Middle frontal gyrus (tissue), 1 donor: ENCODE measurements at regions not wholly inside any gene's neighbourhood (a gene's known extent, or its start where the extent isn't known, plus 50 kb on each side); places are given as distances from the start of the nearest gene placed in this dataset.
"Not testable (repeated sequence)": the region's sequence is repeated elsewhere in the genome, so short reads cannot be mapped to it uniquely, and the experiment has no call there.

Experiments used
- DNase-seq: peaks from one replicate; pipeline ENCODE4 v3.0.0-alpha.2; 2015; ENCODE audit warnings: low spot score; ENCODE audit errors: extremely low spot score

DNA sequence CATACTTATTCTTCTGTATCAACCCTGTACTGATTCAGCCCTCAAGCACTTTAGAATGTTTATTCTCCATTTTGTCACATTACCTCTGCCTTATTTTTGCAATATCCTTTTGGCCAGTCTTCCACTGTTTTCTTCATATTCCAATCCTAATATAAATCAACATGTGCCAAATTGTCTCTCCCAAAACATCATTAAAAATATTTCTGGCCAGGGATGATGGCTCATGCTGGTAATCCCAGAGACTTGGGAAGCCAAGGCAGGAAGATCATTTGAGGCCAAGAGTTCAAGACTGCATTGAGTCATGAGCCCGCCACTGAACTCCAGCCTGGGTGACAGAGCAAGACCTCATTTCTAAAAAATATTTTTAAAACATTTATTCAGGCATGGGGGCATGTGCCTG lies 641.4 kb upstream of the CBLB start:
- DNase-seq, result no peak

GRCh38 chr3:106512846-106513245 lies 644.0 kb upstream of the CBLB start:
- no peak for DNase-seq

GRCh38 chr3:106514431-106514830 lies 645.6 kb upstream of the CBLB start:
- DNase-seq, result no peak

GRCh38 chr3:106518516-106518915 lies 649.7 kb upstream of the CBLB start:
- no peak for DNase-seq

- no peak for DNase-seq
Observed at GRCh38 chr3:106522397-106522796, 653.6 kb upstream of the CBLB start.

- no peak for DNase-seq
Observed at GRCh38 chr3:106528932-106529331, 660.1 kb upstream of the CBLB start.

DNA sequence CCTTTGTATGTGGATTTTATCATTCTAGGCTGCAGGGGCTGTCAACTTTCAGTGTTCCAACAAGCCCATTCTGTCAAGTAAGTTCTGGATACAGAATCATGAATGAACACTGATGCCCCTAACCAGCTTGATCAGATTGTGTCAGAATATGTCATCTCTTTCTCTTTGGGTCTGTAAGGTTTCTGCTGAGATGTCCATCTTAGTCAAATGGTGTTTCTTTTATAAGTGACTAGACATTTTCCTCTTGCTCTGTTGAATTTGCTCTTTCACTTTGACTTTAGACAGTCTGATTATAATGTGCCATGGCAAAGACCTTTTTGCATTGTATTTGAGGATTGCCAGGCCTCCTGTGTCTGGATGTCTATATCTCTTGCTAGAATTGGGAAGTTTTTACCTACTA lies 660.9 kb upstream of the CBLB start:
- DNase-seq, result no peak

GRCh38 chr3:106530367-106530766 lies 661.6 kb upstream of the CBLB start:
- DNase-seq, result no peak

- DNase-seq, result not testable (repeated sequence)
Observed at GRCh38 chr3:106531771-106532329, 663.0 kb upstream of the CBLB start.

DNA sequence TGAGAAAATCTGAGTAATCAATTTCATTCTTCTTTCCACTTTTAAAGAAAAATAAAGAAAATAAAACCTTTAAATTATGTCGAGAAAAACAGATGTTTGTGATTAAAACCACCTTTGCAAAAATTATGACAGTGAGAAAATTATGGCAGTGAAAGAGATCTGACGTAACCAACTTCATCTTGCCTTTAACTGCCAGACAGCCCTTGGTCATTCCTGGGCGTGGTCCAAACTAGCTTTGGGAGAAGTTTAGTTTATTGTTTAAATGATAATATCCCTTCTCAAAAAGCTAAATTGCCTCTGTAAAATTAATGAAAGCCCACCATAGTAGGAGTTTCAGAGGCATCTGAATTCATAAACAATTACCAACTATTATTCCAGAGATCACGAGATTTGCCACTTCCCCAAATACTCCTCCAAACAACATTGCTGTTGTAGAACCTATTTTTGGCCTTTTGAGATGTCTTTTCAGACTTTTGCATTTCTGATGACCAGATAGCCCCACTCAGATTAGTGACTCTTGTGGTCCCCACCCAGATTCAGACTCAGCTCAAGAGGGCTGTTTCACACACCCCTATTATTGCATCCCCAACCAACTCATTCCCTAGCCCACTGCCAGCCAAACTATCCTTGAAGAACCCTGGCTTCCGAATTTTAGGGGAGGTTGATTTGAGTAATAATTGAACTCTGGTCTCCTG lies 664.4 kb upstream of the CBLB start:
- no peak for DNase-seq

DNA sequence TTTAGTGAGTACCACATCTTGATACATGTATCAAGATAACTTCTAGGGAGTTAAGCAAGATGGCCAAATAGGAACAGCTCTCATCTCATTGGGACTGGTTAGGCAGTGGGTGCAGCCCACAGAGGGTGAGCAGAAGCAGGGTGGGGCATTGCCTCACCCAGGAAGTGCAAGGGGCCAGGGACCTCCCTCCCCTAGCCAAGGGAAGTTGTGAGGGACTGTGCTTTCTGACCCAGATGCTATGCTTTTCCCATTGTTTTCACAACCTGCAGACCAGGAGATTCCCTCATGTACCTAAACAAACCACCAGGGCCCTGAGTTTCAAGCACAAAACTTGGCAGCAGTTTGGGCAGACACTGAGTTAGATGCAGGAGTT lies 665.0 kb upstream of the CBLB start:
- DNase-seq, result no peak

- no peak for DNase-seq
Observed at GRCh38 chr3:106534206-106534605, 665.4 kb upstream of the CBLB start.

- DNase-seq, result no peak
Observed at GRCh38 chr3:106540743-106541142, 671.9 kb upstream of the CBLB start.

GRCh38 chr3:106542101-106542769 lies 673.4 kb upstream of the CBLB start:
- no peak for DNase-seq

DNA sequence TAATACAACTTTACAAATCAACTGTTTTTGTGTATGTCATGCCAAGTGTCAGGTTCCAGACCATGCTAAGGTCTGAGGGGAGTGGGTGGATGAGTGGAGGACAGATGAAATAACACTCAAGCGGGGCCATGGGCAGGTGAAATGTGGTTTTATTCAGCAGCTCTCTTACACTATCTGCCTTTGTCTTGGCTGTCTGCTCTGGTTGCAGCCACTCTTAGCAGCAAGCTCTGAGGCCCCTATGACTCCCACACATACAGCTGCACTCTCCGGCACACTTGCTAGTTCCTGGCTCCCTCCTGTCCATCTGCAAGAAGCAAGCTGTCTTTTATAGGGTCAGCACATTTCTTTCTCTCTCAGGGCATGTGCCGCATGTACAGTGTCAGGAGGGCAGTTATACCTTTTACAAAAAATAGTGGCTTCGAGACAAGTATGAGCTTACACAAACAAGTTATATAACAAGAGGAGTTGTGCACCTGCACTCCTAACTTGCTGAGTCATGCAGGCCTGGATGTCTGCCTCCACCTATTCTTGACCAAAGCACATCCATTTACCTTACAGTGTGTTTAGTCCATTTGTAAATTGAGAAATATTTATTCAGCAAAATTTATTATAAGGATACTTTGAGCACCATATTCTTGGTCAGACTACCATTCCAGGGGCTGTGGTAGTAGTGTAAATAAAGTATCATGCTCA lies 683.7 kb upstream of the CBLB start:
- no peak for DNase-seq

DNA sequence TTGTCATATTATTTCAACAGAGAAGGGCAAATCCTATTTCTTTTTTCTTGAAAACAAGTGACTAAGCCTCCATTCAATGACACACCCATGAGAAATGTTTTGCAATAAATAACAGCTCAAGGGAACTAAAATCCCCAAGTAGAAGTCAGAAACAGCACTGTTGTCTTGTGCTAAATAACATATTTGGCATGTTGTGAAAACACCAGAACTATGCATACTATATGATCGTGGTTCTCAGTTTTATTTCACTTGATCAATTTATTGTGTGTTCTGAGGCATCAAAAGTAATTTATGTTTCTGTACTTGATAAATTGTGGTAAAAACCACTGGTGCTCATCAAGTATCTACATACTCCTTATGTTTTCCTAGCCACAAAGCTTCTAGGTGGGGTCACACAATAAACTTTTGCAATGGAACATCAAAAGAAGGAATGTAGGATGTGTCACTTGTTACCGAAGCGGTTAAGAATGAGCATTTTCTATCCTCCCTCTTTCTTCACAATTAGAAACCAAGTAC lies 691.7 kb upstream of the CBLB start:
- DNase-seq, result no peak

DNA sequence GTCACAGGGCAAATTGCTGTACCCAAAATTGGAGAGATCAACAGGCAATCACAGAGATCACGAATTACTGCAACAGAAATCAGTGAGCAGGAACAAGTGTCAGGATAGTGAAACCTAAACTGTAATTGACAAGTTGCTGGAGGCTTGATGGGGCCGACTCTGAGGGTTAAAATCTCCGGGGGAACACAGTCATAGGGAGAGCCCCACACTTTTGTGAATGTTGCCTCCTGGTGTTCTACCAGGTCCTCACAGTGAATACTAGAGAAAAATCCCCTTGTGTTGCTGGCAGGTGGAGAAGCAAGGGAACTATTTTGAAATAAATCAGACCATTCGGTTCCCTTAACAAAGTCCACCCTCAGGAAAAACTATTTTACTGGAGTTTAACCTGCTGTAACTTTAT lies 697.5 kb upstream of the CBLB start:
- no peak for DNase-seq

GRCh38 chr3:106570426-106570825 lies 701.6 kb upstream of the CBLB start:
- DNase-seq, result no peak

DNA sequence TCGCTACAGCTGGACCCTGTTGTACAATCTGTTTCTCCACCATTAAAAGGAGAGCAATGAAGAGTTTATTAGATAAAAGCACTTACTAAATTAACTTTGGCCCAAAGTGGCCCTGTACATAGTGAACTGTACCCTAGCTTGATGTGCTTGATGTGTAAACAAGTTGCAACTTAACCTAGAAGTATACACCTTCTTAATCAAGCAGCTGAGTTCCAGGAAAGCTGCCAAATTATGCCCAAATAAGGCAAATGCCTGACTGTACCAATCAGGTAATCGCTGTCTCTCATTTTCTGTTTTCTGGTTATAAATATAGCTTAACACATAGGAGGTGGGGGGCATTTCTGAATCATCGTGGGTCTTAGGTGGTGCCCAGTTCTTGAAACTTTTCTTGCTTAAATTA lies 704.8 kb upstream of the CBLB start:
- DNase-seq, result no peak

GRCh38 chr3:106575029-106575428 lies 706.2 kb upstream of the CBLB start:
- no peak for DNase-seq

- no peak for DNase-seq
Observed at GRCh38 chr3:106577241-106577640, 708.4 kb upstream of the CBLB start.

DNA sequence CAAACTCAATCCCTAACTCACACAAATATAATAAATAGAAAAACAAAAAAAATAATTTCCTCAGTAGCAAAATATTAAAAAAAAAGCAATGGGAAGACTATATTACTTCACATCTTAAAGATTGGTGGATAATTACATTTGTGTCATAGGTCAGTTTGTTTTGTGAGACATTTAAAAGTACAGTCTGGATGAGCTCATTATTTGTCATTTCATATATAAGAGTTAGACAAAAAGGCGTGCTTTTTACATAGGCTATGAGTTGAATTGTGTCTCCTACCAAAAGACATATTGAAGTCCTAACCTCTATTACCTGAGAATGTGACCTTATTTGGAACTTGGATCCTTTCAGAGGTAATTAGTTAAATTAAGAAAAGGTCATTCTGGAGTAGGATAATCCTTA lies 710.1 kb upstream of the CBLB start:
- no peak for DNase-seq
